ENCODE measurements at regions not wholly inside any gene's neighbourhood (a gene's known extent, or its start where the extent isn't known, plus 50 kb on each side); places are given as distances from the start of the nearest gene placed in this dataset.

DNA sequence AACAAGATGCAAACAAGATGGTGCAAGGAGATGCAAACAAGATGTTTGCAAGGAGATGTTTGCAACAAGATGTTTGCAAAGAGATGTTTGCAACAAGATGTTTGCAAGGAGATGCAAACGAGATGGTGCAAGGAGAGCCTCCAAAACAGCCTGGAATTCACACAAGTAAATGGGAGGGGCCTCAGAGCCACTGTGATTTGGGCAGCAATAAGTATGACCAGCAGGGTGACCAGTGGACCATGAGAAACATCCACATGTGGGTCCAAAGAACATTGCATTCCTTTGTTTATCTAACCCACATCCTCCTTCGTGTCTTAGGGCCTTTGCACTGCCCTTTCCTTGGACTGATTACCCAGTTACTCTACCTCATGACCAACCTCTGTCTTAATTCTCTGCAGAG, 162.9 kb downstream of the PLPP3 start:
- no peak for DNase-seq

DNA sequence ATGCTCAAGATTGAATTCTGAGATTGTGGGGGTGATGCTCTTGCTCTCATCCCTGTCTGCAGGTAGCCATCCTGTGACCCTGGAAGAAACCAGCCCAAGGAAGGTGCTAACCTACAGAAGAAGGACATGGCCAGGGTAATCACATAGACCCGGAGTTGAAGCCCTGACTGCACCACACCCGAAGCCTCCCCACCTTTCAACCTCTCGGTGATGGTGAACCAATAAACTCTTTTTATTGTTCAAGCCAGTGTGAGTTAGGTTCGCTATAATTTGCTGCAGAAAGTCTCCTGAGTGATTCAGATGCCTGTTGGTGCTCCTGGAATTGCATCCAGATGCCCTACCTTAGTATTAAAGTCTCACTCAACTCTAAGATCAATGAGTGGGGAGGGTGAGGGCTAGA, 163.6 kb downstream of the PLPP3 start:
- no peak for DNase-seq

DNA sequence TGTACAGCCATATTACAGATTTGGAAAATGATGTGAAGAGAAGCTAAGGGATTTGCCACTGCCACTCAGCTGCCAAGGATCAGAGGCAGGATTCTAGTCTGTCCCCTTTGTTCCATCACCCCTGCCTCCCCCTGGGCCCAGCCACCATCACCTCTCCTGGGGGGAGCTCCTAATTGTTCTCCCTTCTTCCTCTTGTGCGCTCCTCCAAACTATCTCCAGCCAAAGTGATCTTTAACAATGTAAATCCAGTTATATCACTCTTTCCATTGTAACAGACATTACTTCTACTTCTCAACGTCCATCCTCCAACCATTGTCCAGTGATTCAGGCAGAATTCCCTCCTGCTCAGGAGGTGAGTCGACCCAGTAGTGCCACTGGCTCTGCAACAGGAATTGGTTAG, 164.1 kb downstream of the PLPP3 start:
- DNase-seq, result no peak

DNA sequence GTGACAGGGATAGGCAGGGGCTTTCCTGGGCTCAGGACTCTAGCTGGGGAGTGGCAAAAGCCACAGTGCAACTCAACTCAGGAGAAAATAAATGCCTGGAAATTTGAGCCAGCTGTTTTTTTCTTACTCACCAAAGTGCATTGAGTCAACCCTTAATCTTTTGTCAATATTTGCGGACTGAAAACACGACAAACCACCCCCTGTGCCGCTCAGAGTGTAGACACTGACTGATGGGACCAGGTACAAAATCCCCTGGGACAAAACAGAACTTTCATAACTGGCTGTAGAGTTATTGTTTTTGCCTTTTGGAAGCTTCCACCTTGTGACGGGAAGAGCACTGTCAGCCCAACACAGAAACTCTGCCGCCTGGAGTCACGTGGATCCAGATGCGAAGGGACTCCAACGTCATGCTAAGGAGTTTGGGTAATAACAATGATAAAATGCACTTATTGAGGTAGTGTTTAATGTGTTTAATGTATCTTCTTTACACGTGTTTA, 164.6 kb downstream of the PLPP3 start:
- peak; percentile 93 for DNase-seq

DNA sequence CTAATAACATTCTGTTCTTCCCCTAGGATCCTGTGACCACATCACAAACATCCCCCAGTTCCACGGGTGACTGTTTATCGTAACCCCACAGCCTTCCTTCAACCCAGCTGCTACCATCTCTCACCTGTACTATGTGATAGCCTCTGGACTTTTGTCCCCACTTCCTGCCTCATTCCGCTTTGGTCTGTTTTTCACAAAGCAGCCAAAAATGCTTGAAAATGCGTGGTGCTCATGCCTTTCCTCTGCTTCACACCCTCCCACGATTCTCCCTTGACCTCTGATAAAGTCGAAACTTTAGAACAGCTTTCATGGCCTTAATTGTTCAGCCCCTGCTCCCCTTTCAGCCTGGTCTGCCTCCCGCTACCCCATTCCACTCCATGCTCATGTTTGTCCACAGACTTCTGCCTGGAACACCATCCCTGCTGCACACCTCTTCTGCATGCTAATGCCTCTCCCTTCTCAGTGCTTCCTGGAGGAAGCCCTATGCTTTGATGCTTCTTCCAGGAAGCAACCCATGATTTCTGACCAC, 165.6 kb downstream of the PLPP3 start:
- DNase-seq, result no peak

DNA sequence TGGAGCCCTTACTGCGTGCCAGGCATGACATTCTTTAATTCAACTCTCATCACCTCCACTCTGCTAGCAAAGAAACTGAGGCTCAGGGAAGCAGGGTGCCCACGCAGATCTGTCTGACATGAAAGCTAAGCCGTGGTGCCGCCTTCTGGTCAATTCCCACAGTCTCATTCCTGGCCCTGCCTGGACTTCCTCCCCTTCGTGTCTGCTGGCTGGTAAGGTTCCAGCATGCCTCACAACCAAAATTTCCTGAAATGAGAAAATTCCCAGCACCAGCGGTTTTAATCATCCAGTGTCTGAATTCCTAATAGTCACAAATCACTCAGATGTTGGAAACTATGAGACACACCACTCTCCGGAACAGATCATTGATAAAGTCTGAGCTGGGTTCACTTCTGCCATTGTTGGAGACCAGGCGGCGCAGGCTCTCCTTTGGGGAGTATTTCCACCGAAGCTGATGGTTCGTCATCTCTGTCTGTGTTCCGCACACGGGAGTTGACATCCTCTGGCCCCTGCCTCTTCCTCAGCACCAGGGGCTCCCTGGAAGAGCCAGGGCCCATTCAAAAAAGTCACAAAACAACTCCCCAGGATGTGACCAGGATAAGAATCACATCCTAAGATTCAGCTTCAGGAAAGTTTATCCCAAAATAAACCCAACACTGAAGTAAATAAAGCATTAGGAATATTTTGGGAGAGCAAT, 167.7 kb downstream of the PLPP3 start:
- no peak for DNase-seq

DNA sequence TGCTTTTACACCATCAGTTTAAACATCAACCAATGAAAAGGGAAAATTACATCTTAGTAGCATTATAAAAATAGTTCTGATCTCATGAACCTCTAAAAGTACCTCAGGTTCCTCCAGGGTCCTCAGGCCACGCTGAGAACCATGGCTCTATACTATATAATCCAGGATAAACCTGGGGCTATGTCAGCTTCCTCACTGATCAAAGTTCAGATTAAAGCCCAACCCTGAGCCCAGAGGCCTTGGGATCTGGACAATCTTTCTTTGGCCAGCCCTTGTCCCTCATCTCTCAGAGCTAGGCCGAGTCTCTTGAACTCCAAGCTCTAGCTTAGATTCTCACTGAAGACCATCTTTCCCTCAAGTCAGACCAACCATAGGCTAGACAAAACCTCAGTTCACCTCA, 168.3 kb downstream of the PLPP3 start:
- DNase-seq, result no peak

DNA sequence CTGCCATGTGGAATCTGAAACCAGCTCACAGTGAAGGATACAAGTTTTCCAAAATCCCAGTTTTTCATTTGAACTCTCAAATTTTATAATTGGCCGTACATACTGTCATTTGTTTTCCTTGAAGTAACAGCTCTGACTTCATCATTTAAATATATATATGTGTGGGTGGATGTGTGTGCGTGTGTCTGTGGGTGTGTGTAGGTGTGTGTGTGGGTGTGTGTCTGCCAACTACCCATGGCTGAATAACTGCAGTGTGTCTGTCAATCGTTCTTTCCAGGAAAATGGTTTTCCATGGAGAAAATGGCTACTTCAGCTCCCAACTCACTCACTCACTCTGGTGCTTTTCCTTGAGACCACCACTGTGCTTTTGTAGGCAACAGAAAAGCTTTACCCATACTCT, 169.0 kb downstream of the PLPP3 start:
- no peak for DNase-seq

DNA sequence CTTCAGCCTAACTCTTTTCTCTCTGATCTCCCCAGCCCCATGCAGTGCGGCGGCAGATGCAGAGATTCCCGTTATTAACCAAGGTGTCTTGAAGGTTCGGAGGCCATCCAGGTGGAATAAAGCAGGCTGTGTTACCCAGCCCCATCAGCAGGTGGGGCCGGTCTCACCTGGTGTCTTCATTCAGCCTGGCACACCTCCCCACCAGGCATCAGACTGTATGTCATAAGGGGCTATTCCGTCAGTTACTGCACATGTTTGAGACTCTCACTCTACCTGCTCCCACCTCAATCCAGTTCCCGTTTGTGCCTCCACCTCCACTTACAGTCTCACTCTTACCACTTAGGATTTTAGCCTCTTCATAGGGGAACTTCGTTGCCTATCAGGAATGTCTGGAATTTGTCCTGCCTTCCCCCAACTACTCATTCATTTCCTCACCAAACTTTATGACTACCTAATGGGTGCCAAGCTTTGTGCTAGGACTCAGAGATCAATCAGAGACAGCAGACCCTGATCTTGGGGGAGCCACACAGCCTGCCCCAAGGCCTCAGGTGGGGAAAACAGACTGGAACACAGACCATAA, 170.2 kb downstream of the PLPP3 start:
- no peak for DNase-seq

DNA sequence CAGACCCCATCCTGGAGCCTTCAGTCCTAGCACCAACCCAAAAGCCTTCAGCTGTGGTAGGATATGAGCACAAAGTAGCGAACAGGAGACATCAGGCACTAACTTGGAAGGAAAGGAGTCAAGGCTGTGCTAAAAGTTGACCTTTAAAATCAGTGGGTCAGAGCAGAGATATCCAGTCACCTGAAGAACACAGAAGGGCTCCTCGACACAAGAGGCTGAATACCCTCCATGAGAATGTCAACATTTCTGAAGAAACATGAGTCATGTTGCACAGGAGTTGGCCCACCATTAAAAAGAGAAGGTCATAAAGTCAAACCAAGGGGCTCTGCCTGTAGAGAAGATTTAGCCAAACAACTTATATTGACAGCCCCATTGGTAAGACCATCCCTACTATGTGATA, 172.5 kb downstream of the PLPP3 start:
- DNase-seq, result no peak

DNA sequence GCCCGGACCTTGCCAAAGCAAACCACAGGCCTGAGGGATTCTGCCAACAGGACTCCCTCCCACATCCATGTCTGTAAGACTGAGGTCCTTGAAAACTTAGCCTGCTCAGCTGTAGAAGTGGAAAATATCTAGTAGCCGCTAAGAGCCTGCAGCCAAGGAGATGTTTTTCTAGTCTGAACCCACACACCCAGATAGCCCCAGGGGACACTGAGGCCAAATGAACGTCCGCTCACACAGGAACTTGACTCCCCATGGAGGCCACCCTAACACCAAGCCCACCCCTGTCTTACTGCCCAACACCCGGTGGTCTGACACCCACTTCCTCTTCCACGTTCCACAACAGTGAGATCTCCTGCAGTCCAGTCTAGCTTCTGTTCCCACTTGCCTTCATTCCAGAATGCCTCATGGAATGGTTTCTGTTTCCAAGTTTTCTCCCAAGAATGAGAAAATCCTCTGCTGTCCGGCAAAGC, 174.8 kb downstream of the PLPP3 start:
- DNase-seq, result no peak

DNA sequence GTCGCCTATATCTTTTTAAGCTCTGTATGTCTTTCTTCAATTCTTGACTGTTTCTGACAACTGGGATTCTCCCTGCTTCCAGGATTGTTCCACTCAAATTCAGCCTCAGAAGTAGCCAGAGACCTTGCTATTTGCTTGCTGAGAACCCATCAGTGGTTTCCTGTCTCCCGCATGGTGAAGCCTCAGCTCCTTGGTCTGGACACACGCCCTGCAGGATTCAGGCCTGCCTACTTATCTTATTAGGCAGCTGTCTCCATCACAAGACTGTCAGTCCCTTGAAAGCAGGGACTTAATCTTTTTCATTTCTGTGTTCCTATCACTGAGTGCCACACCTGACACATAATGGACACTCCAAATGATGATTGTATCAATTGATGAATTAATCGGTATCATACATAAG, 175.3 kb downstream of the PLPP3 start:
- no peak for DNase-seq

DNA sequence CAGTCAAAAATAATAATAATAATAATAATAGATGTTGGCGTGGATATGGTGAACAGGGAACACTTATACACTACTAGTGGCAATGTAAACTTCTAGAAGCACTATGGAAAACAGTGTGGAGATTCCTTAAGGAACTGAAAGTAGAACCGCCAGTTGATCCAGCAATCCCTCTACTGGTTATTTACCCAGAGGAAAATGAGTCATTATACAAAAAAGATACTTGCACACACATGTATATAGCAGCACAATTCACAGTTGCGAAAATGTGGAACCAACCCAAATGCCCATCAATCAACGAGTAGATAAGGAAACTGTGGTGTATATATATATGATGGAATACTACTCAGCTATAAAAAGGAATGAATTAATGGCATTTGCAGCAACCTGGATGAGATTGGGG, 176.0 kb downstream of the PLPP3 start:
- no peak for DNase-seq

DNA sequence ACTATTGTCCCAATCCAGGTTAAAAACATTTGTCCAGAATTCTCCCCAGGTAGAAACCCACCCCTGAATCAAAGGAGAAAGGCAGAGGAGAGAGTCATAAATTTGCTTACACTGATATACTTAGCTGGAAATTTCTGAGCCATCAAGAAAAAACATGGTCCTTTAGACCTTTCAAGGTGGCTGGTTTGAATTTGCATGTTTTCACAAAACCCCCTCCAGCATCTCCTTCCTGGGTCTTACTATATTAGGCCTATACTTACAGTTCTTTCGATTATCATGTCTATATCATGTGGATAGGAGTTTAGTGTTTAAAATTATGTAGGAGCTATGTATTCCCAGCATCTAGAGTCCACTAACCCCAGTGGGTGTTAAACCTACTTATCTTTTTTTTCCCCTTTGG, 178.2 kb downstream of the PLPP3 start:
- no peak for DNase-seq

DNA sequence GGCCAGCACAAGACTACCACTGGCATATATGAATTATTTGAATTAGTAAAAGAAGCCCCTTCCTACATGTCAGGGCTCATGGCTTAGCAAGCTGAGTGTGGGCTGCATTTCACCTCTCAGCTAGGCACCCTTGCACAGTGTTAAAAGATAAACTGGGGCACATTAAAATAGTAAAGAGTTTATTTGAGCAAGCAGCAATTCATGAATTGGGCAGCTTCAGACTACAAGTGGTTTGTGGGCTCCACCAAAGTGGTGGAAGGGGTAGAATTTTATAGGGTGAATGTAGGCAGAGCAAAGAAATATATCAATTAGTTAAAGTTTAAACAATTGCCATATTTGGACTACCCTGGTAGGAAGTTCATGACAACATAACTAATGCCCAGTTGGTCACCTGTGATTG, 178.8 kb downstream of the PLPP3 start:
- DNase-seq, result no peak

DNA sequence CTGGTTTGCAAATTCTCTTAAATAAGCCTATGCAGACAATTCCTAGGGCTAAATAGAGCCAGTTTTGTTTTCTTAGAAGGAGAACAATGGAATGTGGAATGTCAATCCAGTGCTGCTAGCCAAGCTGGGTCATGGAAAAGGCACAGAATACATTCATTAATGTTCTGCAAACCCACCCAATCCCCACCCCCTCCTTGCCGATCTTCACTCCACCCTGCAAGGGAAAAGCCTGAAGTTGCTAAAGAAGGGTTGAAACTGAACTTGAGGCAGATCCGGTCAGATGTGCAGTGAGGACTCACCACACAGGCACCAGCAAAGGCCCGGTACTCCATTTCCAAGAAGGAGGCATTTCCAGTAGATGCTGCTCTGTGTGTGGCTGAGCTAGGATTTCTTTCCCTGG, 179.6 kb downstream of the PLPP3 start:
- no peak for DNase-seq

DNA sequence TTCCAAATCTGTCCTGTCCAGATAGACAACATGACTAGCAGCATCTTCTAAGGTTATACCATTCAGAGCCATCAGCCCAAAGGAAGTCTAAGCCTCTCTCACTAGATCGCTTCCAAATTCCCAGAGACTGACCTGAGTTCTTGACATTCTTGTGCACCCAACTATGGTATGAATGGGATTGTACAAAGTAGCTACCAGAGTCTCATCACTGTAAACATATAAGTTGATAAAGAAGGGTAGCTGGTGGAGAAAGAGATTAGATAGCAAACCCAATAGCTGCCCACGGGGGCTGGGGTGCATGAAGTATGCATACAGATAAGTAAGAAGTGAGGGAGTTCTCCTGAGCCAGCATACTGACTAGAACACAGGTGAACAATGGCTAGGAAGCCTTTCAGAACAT, 180.0 kb downstream of the PLPP3 start:
- DNase-seq, result no peak

DNA sequence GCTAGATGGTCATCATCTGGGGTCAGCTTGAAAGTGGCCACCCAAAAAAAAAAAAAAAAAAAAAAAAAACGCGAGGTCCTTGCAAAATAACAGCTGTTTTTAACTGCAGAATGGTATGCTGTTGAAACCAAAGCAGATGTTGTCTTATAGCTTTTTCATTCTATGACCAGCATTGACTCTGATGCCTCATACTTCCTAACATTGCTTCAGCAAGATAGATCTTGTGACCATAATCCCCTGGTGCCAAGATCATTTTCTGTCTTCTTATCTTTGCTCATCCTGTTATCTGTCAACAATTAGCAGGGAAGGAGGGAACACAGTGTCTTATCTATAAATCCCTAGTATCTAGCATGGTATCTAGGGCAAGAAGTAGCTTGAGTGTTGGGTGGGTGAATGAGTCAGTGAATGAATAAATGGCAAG, 181.5 kb downstream of the PLPP3 start:
- no peak for DNase-seq

DNA sequence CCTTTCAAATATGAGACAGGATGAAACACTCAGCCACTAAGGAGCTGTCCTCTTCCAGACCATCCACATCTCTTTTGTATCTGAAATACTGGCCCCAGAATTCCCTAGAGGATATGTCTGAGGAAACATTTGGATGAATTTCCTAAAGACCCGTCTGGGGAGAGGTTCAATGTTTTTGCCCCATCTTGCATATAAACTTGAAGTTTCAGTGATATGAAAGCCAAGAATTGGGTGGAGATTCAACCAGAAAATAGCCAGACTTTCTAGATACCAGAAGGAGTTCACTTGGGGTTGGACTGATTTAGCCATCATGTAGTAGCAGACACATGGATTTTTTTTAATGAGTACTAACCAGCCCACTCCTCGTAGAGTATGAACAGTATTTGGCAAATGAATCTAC, 182.0 kb downstream of the PLPP3 start:
- DNase-seq, result no peak

DNA sequence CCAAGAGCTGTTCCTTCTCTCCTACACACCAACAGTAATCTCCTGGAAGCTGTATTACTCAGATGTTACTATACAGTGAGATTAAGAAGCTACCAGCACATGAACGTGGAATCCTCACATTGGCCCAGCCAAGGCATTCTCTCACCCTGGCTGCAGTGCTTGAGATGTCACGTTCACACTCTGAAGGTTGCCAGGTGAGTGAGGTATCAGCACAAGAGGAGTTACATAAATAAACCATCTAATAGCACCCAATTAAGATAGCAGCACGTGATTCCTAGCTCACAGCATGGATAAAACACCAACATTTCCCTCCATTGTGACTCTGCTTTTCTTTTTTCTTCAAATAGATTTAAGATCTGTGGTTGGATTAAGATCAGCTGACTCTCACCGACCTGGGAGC, 182.8 kb downstream of the PLPP3 start:
- peak; percentile 36 for DNase-seq

DNA sequence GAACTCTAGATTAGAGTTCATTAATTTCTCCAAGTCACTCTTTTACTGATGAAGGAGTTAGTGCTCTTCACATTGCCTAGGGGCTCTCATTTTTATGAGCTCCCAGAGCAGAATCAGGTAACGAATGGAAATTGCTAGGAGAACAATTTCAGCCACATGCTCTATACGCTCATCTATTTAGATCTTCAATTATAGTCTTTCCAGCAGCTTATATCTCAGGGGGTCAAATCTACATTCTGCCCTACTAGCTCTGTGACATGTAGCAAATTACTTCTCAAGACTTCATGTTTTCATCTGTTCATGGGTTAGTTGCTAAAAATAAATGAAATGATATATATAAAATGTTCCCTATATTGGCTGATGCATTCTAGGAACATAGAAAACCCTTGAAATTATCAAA, 183.6 kb downstream of the PLPP3 start:
- DNase-seq, result no peak

DNA sequence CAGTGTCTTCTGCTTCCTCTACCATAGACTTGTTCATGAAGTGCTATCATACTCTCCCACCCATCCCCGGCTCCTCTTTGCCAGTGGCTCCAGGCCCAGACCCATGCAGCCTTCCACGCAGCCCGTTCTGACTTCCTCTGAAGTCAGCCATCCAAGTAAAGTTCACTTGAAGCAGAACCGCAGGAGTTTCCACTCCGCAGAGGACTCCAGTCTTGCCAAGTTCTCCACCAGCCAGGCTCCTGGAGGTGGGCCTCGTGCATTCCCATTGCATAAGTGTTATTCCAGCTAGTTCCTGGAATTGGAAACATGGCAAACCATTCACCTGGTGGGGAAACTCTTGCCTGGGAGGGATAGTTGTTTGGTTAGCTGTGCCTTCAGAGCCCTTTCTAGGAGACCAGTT, 185.1 kb downstream of the PLPP3 start:
- DNase-seq, result no peak

DNA sequence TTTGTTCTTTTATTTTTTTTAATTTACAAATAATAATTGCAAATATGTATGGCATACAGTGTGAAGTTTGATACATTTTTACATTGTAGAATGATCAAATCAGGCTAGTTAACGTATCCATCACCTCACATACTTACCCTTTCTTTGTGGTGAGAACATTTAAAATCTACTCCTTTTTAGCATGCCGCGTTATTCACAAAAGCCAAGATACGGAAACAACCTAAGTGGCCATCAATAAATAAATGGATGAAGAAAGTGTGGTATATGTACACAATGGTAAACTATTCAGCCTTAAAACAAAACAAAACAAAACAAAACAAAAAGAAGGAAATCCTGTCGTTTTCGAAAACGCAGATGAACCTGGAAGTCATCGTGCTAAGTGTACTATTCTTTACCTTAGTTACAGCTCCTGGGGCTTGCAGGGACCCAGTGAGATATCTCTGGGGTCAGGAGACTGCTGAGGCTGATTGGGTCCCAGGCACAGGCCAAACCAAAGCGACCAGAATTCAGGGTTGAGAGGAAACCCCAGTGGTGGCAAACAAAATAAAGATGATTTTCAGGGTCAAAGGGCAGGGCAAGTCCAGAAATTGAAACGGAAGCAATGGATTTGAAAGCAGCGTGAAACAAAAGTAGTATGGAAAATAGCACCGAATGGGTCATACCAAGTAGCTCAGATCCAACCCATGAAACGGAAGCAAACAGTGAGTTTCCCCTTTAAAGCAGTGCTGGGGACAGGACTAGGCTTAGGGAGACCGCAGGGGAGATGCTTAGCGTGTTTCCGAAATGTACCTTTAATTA, 188.2 kb downstream of the PLPP3 start:
- no peak for DNase-seq

Data from NCI-H748 treated with DMSO at 0.1 percent for 48 hours (cell line).